ENCODE measurements at regions not wholly inside any gene's neighbourhood (a gene's known extent, or its start where the extent isn't known, plus 50 kb on each side); places are given as distances from the start of the nearest gene placed in this dataset.

- no peaks in the 10 kb centered on the region for H3K4me1 ChIP-seq (ENCODE audit: insufficient read depth, low read length)
- POLR2A ChIA-PET (ENCODE audit: unreplicated experiment) = no interaction called here
- TF ChIP-seq CTCF (conservative IDR thresholded peaks at IDR 0.05; ENCODE audit: low read depth, low read length) = no peak
- no peak for TF ChIP-seq EZH2 (IDR thresholded peaks at IDR 0.05; ENCODE audit: low read length, unreplicated experiment)
- TF ChIP-seq EZH2phosphoT487 (IDR thresholded peaks at IDR 0.05; ENCODE audit: borderline replicate concordance, low read length) = no peak
- H2AFZ ChIP-seq (ENCODE audit: low read length) = no peak overlapping the region
- no peaks in the 10 kb centered on the region for H4K20me1 ChIP-seq (ENCODE audit: low read length)
- ATAC-seq = no peak
- no peak for DNase-seq
- no peaks in the 10 kb centered on the region for H3K36me3 ChIP-seq (ENCODE audit: low read depth, low read length)
- H3K9me2 ChIP-seq (replicated peaks; ENCODE audit: low read length) = no peaks in the 10 kb centered on the region
- no peaks in the 10 kb centered on the region for H3F3A ChIP-seq (ENCODE audit: low read length, unreplicated experiment)
- H3K9me3 ChIP-seq (ENCODE audit: low read length) = 0 out of 2 replicates have a peak, but pooled peaks cover 7% of the 10 kb centered on the region
- no peak overlapping the region for H3K9ac ChIP-seq (ENCODE audit: low read length)
- H3K4me2 ChIP-seq (ENCODE audit: low read length) = no peak overlapping the region
- no peaks in the 10 kb centered on the region for H3K79me2 ChIP-seq (ENCODE audit: low read length)
- CTCF ChIA-PET = no interaction called here
- intact Hi-C loops (cut with micrococcal nuclease) = no loop called here
- BruUV-seq (replicated peaks) = no TSS peak
- no peaks in the 10 kb centered on the region for H3K27me3 ChIP-seq (ENCODE audit: low read length)
- H3K4me3 ChIP-seq (ENCODE audit: low read length) = no peak overlapping the region
- no peak overlapping the region for H3K27ac ChIP-seq (ENCODE audit: low read length)
Observed at GRCh38 chr5:3353561-3353960, 242.1 kb upstream of the IRX1 start.

GRCh38 chr5:3352711-3353110 is 242.9 kb upstream of the IRX1 start:
- no peak overlapping the region for H3K9ac ChIP-seq (ENCODE audit: low read length)
- 0 out of 2 replicates have a peak, but pooled peaks cover 7% of the 10 kb centered on the region for H3K9me3 ChIP-seq (ENCODE audit: low read length)
- no peak overlapping the region for H3K4me3 ChIP-seq (ENCODE audit: low read length)
- intact Hi-C loops (cut with micrococcal nuclease) = no loop called here
- no peaks in the 10 kb centered on the region for H3K79me2 ChIP-seq (ENCODE audit: low read length)
- H3K4me1 ChIP-seq (ENCODE audit: insufficient read depth, low read length) = no peaks in the 10 kb centered on the region
- TF ChIP-seq EZH2 (IDR thresholded peaks at IDR 0.05; ENCODE audit: low read length, unreplicated experiment) (no peak), EZH2phosphoT487 (IDR thresholded peaks at IDR 0.05; ENCODE audit: borderline replicate concordance, low read length) (no peak), CTCF (conservative IDR thresholded peaks at IDR 0.05; ENCODE audit: low read depth, low read length) (no peak)
- H3F3A ChIP-seq (ENCODE audit: low read length, unreplicated experiment) = no peaks in the 10 kb centered on the region
- no peaks in the 10 kb centered on the region for H3K36me3 ChIP-seq (ENCODE audit: low read depth, low read length)
- DNase-seq (no peak), ATAC-seq (no peak)
- POLR2A ChIA-PET (ENCODE audit: unreplicated experiment) = no interaction called here
- H3K9me2 ChIP-seq (replicated peaks; ENCODE audit: low read length) = no peaks in the 10 kb centered on the region
- H3K4me2 ChIP-seq (ENCODE audit: low read length) = no peak overlapping the region
- H2AFZ ChIP-seq (ENCODE audit: low read length) = no peak overlapping the region
- H3K27me3 ChIP-seq (ENCODE audit: low read length) = no peaks in the 10 kb centered on the region
- CTCF ChIA-PET = no interaction called here
- BruUV-seq (replicated peaks) = no TSS peak
- H4K20me1 ChIP-seq (ENCODE audit: low read length) = no peaks in the 10 kb centered on the region
- H3K27ac ChIP-seq (ENCODE audit: low read length) = no peak overlapping the region

- H3K9me2 ChIP-seq (replicated peaks; ENCODE audit: low read length) = no peaks in the 10 kb centered on the region
- intact Hi-C loops (cut with micrococcal nuclease) = no loop called here
- no peaks in the 10 kb centered on the region for H3F3A ChIP-seq (ENCODE audit: low read length, unreplicated experiment)
- no peak overlapping the region for H3K27ac ChIP-seq (ENCODE audit: low read length)
- TF ChIP-seq EZH2 (IDR thresholded peaks at IDR 0.05; ENCODE audit: low read length, unreplicated experiment) = no peak
- no peak for TF ChIP-seq CTCF (conservative IDR thresholded peaks at IDR 0.05; ENCODE audit: low read depth, low read length)
- TF ChIP-seq EZH2phosphoT487 (IDR thresholded peaks at IDR 0.05; ENCODE audit: borderline replicate concordance, low read length) = no peak
- ATAC-seq = no peak
- no peaks in the 10 kb centered on the region for H3K79me2 ChIP-seq (ENCODE audit: low read length)
- ChIA-PET CTCF (no interaction called here), POLR2A (ENCODE audit: unreplicated experiment) (no interaction called here)
- DNase-seq = no peak
- H3K4me1 ChIP-seq (ENCODE audit: insufficient read depth, low read length) = no peaks in the 10 kb centered on the region
- H4K20me1 ChIP-seq (ENCODE audit: low read length) = no peaks in the 10 kb centered on the region
- H3K4me2 ChIP-seq (ENCODE audit: low read length) = no peak overlapping the region
- BruUV-seq (replicated peaks) = no TSS peak
- H3K9me3 ChIP-seq (ENCODE audit: low read length) = 0 out of 2 replicates have a peak, but pooled peaks cover 7% of the 10 kb centered on the region
- H2AFZ ChIP-seq (ENCODE audit: low read length) = no peak overlapping the region
- no peak overlapping the region for H3K4me3 ChIP-seq (ENCODE audit: low read length)
- H3K27me3 ChIP-seq (ENCODE audit: low read length) = no peaks in the 10 kb centered on the region
- no peaks in the 10 kb centered on the region for H3K36me3 ChIP-seq (ENCODE audit: low read depth, low read length)
- H3K9ac ChIP-seq (ENCODE audit: low read length) = no peak overlapping the region
Observed at GRCh38 chr5:3351581-3352442, 243.8 kb upstream of the IRX1 start.
